HG03342 (cell line): ENCODE measurements at regions not wholly inside any gene's neighbourhood (a gene's known extent, or its start where the extent isn't known, plus 50 kb on each side); places are given as distances from the start of the nearest gene placed in this dataset.
"Not testable (repeated sequence)": the region's sequence is repeated elsewhere in the genome, so short reads cannot be mapped to it uniquely, and the experiment has no call there.

Experiments used
- ATAC-seq: cut with Tn5 transposase; IDR thresholded peaks from one replicate; pipeline ENCODE4 v1.9.1; 2021; ENCODE audit warnings: mild to moderate bottlenecking, moderate library complexity; ENCODE audit not compliant: unreplicated experiment

DNA sequence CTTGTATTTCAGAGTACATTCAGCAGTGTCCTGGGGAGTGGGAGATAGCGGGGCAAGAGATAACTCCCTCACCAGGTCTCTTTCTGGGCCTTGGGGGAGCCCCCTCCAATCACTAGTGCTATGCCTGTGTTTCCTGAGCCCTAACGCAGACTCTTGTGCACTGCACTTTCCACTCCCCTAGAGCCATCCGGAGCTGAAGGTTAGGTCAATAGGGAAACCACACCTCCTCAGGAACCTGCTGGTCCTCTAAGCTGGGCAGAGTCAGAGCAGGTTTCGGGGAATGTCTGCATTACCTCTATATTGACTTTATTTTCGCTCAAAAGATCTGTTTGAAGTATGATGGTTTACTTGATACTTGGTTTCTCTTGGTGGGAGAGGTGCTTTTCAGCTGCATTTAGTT is 617.0 kb upstream of the ROBO1 start:
- no peak for ATAC-seq

DNA sequence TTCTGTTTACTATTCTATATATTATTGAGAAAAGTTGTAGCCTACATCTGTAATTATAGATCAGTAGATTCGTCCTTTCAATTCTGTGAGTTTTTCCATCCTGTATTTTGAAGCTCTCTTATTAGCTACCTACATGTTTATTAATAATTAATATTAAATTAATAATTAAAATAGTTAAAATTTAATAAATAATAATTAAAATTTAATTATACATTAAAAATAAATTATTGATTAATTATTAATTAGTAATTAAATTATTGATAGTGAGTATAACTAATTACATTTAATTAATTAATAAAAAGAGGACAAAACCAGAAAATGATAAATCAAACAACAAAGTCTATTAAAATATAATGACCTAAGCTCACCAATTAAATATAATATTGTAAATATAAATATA is 606.6 kb upstream of the ROBO1 start:
- no peak for ATAC-seq

DNA sequence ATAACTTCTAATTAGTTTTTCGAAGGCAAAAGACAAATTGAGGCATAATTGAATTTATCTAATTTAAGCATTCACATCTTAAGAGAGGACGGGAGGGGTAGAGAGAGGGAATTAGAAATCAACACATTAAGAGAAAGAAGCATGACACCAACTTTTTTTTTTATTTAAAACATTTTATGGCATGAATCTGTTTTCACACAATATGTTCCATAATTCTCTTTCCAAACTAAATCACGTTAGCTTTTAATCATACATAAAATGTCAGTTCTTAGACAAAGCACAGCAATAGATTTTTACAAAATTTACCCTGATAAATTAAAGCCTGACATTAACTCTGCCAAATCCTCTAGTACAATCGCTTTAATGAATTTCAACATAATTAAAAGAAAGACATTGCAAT is 600.8 kb upstream of the ROBO1 start:
- ATAC-seq: no peak

DNA sequence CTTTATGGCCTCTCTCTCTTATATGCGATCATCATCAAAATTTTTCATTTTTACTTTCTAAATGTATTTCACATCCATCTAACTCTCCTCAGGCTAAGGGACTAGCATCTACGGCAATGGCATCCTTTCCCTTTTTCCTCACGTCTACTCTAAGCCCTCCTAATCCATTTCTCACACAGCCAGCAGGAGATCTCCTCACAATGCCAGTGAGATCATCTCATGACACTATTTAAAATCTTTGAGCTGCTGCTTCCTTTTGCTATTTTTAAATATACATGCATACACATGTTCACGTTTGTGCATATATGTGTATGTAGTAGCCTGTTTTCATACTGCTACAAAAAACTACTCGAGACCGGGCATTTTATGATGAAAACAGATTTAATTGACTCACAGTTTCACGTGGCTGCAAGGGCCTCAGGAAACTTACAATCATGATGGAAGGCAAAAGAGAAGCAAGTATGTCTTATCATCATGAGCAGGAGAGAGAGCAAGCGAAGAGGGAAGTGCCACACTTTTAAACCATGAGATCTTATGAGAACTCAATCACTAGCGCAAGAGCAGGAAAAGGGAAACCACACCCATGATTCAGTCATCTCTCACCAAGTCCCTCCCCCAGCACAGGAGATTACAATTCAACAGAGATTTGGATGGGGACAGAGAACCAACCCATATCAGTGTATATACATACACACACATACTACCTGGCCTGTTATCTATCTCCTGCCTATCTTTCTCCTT is 599.2 kb upstream of the ROBO1 start:
- ATAC-seq: no peak

DNA sequence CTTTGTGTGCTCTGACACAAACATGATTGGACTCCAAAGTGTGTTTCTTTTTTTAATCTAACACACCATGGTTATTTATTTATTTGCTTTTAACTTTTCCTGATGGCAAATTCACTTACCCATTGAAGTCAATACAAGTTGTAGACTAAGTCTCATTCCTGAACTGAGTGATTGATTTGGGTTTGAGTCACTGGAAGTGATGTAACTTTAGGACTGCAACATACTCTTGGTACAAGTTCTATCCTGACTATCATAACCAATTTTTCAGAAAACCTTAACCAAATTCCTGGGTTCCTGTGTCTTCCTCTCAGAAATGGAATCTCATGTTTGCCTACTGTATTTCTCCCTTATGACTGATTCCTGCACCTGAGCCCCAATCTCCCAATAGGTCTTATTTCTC is 590.0 kb upstream of the ROBO1 start:
- no peak for ATAC-seq

DNA sequence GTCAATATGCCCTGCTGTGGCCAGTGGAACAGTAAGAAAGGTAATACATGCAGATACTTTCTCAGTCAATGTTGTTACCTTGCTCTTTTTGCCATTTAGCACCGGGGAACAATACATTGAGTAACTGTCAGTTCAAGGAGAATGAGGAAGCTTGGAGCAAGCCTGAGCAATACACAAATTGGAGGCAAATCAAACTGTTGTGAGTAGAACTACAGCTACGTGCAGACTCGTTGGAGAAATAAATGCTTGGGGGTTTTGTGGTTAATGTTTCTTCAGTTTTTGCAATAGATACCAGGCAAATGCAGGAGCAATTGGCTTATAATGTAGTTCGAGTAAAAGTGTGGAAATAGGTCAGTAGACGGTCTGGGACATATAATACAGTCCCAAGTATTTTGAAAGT is 587.3 kb upstream of the ROBO1 start:
- ATAC-seq: no peak

DNA sequence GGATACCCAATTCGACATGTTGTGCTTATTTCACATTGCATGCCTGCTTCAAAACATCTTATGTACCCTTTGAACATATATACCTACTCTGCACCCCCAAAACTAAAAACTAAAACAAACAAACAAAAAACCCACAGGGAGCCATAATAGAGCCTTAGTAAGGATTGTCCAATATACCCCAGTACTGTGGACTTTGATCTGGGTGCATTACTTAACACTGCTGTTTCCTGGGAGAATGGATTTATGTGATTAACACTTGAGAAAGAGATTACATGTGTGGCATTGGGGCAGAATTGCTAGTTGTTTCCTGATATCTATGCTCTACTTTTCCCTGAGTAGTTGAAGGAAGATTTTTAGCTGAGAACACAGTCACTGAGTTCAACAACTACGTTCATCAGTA is 583.4 kb upstream of the ROBO1 start:
- ATAC-seq: no peak

DNA sequence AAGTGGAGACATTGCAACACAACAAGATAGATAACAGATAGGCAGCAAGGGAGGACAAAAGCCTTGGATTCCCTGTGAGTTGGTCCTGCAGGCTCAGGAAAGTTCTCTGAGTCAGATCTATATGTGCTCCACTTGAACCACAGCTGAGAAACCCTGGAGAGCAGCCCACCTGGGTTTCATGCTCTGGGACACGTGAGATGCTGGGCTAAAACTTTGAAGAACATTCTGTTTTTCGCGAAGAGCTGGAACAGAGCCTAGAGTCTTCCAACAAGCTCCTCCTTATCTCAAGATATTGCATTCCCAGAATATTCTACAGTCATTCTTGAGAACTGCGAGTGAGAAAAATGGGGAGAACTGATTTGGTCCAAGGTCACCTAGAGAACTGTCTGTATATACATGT is 583.0 kb upstream of the ROBO1 start:
- ATAC-seq: no peak

DNA sequence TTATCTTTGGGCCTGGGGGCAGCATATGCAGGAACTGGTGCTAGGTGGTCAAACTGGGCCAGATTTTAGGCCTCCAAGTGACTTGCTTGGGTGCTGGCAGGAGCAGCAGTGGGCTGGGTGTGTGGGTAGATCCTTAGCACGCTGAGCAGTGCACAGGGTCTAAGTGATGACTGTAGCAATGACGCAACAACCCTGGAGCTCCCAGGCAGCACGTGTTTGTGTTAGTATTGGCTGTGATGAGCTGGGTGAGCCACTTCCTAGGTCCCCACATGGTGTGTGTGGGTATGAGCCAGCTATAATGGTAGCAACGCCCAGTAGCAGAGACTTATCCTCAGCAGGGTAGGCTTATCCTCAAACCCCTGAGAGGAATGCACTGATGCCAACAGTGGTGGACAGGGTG is 570.6 kb upstream of the ROBO1 start:
- no peak for ATAC-seq

DNA sequence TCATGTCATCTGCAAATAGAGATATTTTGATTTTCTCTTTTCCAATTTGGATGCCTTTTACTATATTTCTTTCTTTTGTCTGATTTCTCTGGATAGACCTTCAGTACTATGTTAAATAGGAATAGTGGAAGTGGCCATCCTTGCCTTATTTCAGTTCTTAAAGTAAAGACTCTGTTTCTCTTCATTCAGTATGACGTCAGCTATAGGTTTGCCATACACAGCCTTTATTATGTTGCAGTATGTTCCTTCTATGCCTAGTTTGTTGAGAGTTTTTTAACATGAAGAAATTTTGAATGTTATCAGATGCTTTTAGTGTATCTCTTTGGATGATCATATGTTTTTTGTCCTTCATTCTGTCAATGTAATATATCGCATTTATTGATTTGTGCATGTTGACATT is 566.7 kb upstream of the ROBO1 start:
- no peak for ATAC-seq

DNA sequence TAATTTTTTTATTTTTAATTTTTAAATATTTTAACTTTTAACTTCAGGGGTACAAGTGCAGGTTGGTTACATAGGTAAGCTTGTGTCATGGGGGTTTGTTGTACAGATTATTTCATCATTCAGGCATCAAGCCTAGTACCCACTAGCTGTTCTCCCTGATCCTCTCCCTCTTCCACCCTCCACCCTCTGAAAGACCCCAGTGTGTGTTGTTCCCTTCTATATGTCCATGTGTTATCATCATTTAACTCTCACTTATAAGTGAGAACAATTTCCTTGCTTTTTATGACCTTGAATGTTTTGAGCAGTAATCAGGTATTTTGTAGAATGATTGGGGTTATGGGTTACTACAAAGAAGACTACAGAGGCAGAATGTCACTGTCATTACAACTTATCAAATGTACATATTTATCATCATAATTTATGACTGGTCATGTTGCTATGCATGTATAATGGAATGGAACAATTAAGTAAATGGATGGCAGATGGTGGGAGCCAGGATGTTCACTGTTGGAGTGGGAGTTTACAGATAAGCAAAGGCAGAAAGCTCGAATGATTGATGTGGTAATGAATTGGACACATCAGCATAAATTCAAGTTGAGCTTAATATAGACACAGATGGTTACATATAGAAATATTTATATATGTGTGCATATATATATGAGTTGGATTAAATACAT is 563.8 kb upstream of the ROBO1 start:
- no peak for ATAC-seq

DNA sequence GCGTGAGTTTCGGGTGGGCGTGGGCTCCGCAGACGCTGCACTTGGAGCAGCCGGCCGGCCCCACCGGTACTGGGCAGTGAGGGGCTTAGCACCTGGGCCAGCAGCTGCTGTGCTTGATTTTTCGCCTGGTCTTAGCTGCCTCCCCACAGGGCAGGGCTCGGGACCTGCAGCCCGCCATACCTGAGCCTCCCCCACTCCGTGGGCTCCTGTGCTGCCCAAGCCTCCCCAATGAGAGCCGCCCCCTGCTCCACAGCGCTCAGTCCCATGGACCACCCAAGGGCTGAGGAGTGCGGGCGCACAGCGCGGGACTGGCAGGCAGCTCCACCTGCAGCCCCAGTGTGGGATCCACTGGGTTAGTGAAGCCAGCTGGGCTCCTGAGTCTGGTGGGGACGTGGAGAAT is 546.7 kb upstream of the ROBO1 start:
- ATAC-seq: not testable (repeated sequence)

DNA sequence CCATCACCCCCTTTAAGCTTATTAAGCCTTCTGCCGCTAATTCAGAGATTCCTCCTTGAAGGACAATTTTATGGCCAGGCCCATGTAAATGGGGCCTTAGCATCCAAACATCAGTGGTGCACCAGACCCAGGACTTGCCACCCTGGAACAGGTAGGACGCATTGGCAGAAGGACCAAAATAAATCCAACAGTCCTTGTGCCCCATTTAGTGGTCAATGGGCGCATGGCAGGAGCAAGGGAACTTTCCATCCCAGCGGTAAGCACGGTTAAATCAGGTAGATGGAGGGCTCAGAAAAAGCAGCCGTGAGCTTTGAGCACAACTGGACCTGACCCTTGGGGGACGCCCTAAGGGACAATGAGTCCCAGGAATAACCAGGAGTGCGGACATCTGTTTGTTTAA is 540.8 kb upstream of the ROBO1 start:
- ATAC-seq: no peak

DNA sequence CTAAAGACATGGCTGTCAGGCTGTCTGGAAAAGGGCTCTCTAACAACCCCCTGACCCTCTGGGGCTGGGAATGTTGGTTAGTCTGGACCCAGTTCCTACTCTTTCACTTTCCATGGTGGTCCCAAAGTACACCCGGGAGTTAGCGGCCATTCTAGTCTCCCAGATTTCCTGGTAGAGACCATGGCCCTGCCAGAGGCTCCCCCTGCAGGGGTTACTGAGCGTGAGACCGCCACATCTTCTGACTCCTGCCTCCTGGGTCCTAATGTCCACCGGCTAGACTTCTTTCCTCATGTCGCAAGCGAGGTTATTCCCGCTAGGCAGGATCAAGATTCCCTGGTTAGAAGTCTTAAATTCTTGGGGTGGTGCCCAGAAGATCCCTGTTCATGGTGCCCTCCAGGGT is 540.0 kb upstream of the ROBO1 start:
- ATAC-seq: no peak

DNA sequence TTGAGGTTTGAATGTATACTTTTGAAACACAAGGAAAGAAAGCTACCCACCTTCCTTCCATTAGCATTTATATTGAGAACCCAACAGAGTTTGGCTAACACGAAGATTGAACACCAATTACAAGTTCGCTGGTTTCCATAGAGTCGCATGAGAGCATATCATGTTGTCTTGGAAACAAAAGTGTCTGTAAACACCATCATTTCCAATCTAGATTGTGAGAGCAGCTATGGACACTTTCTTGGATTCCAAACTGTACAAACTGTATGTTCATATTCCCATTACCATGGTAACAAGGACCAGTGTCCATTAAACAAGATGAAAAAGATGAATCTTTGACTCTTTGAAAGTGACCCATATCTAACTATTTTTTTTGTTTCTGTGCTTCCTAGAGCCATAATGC is 529.9 kb upstream of the ROBO1 start:
- ATAC-seq: no peak

DNA sequence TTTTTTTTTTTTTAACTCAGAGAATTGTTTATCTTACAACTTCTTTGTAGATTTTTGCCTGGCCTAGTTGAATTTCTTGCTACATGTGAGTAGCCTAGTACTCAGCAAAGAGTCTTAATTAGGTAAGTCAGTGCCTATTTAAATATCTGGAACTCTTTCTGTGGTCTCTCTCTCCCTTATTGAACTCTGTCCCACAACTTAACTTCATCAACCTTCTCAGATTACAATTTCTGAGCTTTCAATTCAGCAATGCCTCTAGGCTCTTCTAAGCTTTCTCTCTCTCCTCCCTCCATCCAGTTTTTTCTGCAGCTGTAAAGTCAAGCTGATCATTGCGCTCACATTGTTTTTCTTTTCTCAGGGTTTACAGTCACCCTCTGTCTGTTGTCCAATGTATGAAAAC is 517.6 kb upstream of the ROBO1 start:
- no peak for ATAC-seq

DNA sequence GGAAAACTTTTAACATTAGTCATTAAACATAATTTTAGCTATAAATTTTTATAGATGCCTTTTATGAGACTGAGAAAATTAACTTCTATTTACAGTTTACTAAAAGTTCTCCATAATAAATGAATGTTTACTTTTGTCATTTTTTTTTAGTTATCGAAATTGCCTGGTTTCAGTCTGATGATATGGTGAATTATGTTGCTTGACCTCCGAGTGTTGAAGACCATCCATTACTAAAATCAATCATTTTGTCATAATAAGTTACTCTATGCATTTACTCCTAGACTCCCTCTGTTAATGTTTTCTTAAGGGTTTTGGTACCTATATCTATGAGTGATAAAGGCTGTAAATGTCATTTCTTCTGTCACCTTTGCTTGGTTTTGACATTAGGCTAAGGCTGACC is 516.0 kb upstream of the ROBO1 start:
- no peak for ATAC-seq

DNA sequence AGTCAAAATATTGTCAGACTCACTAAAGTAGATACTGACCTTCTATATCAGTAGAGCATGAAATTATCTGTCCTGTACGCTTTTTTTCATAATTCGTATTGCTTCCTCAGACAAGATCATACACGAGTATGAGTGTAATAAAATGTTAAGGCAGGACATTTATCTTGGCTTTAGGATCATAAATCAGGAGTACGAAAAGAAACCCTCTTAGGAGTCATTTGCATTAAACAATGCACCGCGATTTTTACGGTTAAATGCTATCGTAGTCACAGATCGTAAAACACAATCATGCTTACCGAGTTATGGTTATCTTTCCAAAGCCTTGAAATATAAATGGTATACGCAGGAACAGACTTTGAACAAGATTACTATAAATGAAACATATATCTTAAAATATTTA is 510.3 kb upstream of the ROBO1 start:
- ATAC-seq: no peak

DNA sequence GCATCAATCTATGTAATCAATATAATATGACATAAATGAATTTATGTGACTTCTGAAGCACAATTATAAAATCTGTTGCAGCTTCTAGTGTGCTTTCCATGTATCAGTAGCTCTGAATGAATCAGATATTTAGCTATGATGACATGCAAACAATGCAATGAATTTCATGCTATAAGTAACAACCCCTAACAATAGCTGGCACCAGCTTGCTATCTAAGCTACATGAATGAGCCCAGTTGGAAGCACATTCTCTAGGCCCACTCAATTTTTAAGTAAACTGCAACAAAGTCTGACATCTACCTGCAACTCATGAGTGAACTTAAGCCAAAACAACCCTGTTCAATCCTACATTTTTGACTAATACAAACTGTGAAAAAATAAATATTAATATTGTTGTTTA is 507.3 kb upstream of the ROBO1 start:
- no peak for ATAC-seq

DNA sequence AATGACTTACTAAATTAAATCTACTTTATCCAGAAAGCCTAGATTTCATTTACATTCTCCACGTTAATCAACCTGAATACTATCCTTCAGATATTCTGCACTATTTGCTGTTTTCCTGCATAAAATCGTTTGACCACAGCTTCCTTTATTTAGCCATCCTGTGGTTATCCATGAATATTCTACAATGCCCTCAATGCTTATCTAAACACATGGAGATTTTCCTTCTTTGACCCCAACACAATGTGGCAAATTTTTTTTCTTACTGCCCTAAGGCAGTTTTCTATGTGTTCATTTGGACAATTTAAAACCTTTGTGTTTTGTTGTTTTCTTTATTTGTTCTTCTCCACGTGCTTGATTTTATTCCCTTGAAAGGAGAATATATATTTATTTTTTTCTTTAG is 495.5 kb upstream of the ROBO1 start:
- no peak for ATAC-seq

DNA sequence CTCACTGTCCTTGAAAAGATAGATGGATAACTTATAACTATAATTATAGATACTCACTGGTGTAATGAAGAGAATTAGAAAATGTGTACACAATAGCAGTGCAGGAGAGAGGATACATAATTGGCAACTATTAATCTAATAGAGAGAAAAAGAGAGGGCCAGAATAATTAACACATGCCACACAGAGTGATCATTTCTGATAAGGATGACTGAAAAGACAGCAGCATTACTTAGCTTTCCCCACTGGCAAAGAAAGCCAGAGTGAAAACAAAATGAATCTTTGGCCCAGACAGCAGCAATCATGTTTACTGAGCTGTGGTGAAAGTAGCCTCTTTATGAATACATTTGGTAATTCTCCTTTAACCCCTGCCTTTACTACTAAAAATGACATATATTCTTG is 493.3 kb upstream of the ROBO1 start:
- no peak for ATAC-seq

DNA sequence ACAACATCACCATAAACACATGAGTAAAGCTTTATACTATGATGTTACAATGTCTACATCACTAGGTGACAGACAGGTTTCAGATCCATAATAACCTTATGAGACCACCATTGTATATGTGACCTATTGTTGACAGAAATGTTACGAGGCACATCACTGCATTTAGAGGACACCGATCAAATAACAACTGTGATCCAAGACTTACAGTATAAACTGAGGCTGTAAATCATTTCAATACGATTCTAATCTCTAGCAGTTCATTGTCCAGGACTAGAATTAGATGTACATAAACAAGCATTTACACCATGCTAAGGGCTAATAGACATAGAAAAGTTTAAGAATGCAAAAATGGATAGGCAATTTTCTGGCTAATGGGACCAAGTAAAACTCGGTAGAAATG is 491.9 kb upstream of the ROBO1 start:
- no peak for ATAC-seq

DNA sequence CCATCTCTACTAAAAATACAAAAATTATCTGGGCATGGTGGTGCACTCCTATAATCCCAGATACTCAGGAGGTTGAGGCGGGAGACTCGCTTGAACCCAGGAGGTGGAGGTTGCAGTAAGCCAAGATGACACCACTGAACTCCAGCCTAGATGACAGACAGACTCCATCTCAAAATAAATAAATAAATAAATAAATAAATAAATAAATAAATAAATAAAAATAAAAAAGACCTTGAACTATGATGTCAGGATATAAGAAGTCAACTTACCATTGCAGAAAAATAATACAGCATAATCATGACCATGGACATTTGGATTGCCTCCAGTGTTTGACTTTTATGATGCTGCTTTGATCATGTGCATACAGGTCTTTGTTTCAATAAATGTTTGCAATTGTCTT is 484.3 kb upstream of the ROBO1 start:
- no peak for ATAC-seq
